Endothelial cell of umbilical vein (primary cell): ENCODE measurements at regions not wholly inside any gene's neighbourhood (a gene's known extent, or its start where the extent isn't known, plus 50 kb on each side); places are given as distances from the start of the nearest gene placed in this dataset.

Experiments used
- BruUV-seq: library from RNA; stranded (reverse); fragments of 400-500 nt; replicated peaks from 2 replicates; lab custom pipeline; 2021; lab: Mats Ljungman, UMichigan
- CTCF ChIA-PET: fragments of 300-600, 350-600 bp; sonication (Branson Sonifier 250); formaldehyde crosslinking; loops from one replicate; lab custom pipeline; 2021; ENCODE audit warnings: antibody characterized with exemption, inconsistent platforms; lab: Charles Lee
- POLR2A ChIA-PET: fragments of 300-600, 350-600 bp; sonication (Branson Sonifier 250); formaldehyde crosslinking; loops from one replicate; lab custom pipeline; 2021; ENCODE audit warnings: antibody characterized with exemption, inconsistent platforms; lab: Charles Lee
- DNase-seq: peaks from one replicate; pipeline ENCODE4 v3.0.0-alpha.2; 2011; ENCODE audit warnings: low read depth, low spot score
- FAIRE-seq: peaks from 2 replicates; lab custom pipeline; 2011; peaks lifted over from hg19 to GRCh38; lab: Jason Lieb, UNC
- H2AFZ ChIP-seq: 2 replicates; pipeline ENCODE4 v1.6.0; 2012; ENCODE audit warnings: low read depth, low read length, control low read depth, inconsistent platforms
- H3K27ac ChIP-seq: 2 replicates; pipeline ENCODE4 v1.5.1; 2011; ENCODE audit warnings: low read depth, mild to moderate bottlenecking, control low read depth, low read length, moderate library complexity; ENCODE audit not compliant: insufficient read depth
- H3K27me3 ChIP-seq, 2 experiments: 2 replicates each; pipeline versions ENCODE4 v1.6.0 to v1.6.1; 2011; ENCODE audit warnings: low read length in 2 of 2, mixed read lengths in 1 of 2; ENCODE audit not compliant: control insufficient read depth in 2 of 2, insufficient read depth in 2 of 2
- H3K36me3 ChIP-seq, 2 experiments: 2 replicates in 1 of 2; 3 replicates in 1 of 2; pipeline ENCODE4 v1.5.1; 2011; ENCODE audit warnings: low read length in 2 of 2, mild to moderate bottlenecking in 1 of 2, moderate library complexity in 1 of 2; ENCODE audit not compliant: control insufficient read depth in 2 of 2, insufficient read depth in 2 of 2; ENCODE audit errors: extremely low read depth in 1 of 2
- H3K4me1 ChIP-seq: 3 replicates; pipeline ENCODE4 v1.5.1; 2011; ENCODE audit warnings: mild to moderate bottlenecking, low read length; ENCODE audit not compliant: control insufficient read depth, insufficient read depth; ENCODE audit errors: extremely low read depth
- H3K4me2 ChIP-seq: 2 replicates; pipeline ENCODE4 v1.6.1; 2011; ENCODE audit warnings: low read length, control low read depth, mixed read lengths; ENCODE audit not compliant: insufficient read depth
- H3K4me3 ChIP-seq, 3 experiments: fragments of 200-600 bp in 1 of 3; sonication (generic), shearing (Covaris generic) in 1 of 3; replicated peaks in 1 of 3; 2 replicates each; pipeline ENCODE4 v1.5.1; 2011 to 2016; ENCODE audit warnings: control low read depth in 3 of 3, low read length in 3 of 3, mild to moderate bottlenecking in 2 of 3, inconsistent platforms in 1 of 3, low read depth in 1 of 3, moderate library complexity in 1 of 3; ENCODE audit not compliant: insufficient read depth in 1 of 3
- H3K79me2 ChIP-seq: 2 replicates; pipeline ENCODE4 v1.6.0; 2012; ENCODE audit warnings: low read length, inconsistent platforms; ENCODE audit not compliant: control insufficient read depth, insufficient read depth
- H3K9ac ChIP-seq: replicated peaks from 2 replicates; pipeline ENCODE3; 2011; ENCODE audit warnings: low read length, control low read depth; ENCODE audit not compliant: insufficient read depth; ENCODE audit errors: extremely low read depth
- H3K9me1 ChIP-seq: replicated peaks from 3 replicates; pipeline ENCODE4 v1.6.0; 2011; ENCODE audit warnings: mild to moderate bottlenecking, low read length; ENCODE audit not compliant: control insufficient read depth, insufficient read depth; ENCODE audit errors: extremely low read depth
- H3K9me3 ChIP-seq: replicated peaks from 2 replicates; pipeline ENCODE4 v1.5.1; 2012; ENCODE audit warnings: low read length, inconsistent platforms; ENCODE audit not compliant: control insufficient read depth, insufficient read depth
- H4K20me1 ChIP-seq: replicated peaks from 2 replicates; pipeline ENCODE3; 2011; ENCODE audit warnings: mild to moderate bottlenecking, low read length; ENCODE audit not compliant: control insufficient read depth, insufficient read depth; ENCODE audit errors: extremely low read depth
- CTCF ChIP-seq, 2 donors: IDR thresholded peaks; 1 replicate in 1 of 2; 2 replicates in 1 of 2; pipeline ENCODE4 v1.5.1; 2011; ENCODE audit warnings: low read length in 2 of 2, mild to moderate bottlenecking in 2 of 2, moderate library complexity in 2 of 2, control low read depth in 1 of 2, inconsistent platforms in 1 of 2, low read depth in 1 of 2; ENCODE audit not compliant: insufficient read depth in 1 of 2; ENCODE audit errors: extremely low read depth in 1 of 2
- EZH2 ChIP-seq: IDR thresholded peaks from 2 replicates; pipeline ENCODE4 v1.6.1; 2012; ENCODE audit warnings: borderline replicate concordance, low read depth, mild to moderate bottlenecking, moderate library complexity, low read length, inconsistent platforms; ENCODE audit not compliant: severe bottlenecking
- FOS ChIP-seq: IDR thresholded peaks from 2 replicates; pipeline ENCODE4 v1.6.1; 2011; ENCODE audit warnings: mild to moderate bottlenecking, low read length, moderate library complexity, borderline replicate concordance; ENCODE audit not compliant: insufficient read depth
- GATA2 ChIP-seq: IDR thresholded peaks from 2 replicates; pipeline ENCODE4 v1.7.0; 2011; ENCODE audit warnings: low read depth, mild to moderate bottlenecking, moderate library complexity, mixed read lengths, low read length; ENCODE audit not compliant: insufficient read length, insufficient read depth
- JUN ChIP-seq: IDR thresholded peaks from 2 replicates; pipeline ENCODE4 v1.6.1; 2011; ENCODE audit warnings: borderline replicate concordance, low read depth; ENCODE audit not compliant: insufficient read length, insufficient read depth
- MAX ChIP-seq: IDR thresholded peaks from 2 replicates; pipeline ENCODE4 v1.6.1; 2011; ENCODE audit not compliant: insufficient read depth, insufficient read length
- MYC ChIP-seq: IDR thresholded peaks from one replicate; pipeline ENCODE4 v1.6.1; 2011; ENCODE audit warnings: mild to moderate bottlenecking, low read depth, low read length
- POLR2A ChIP-seq: IDR thresholded peaks from 2 replicates; pipeline ENCODE4 v1.6.1; 2012; ENCODE audit warnings: low read depth, mild to moderate bottlenecking, control low read depth, low read length
- POLR2AphosphoS5 ChIP-seq: IDR thresholded peaks from 2 replicates; pipeline ENCODE4 v1.6.1; 2012; ENCODE audit warnings: low read depth, mild to moderate bottlenecking, control low read depth, low read length, moderate library complexity; ENCODE audit not compliant: insufficient read depth
- dilution Hi-C: fragments of 300-500 bp; cut with MboI; formaldehyde crosslinking; loops from one replicate; pipeline ENCODE4 v1.15.0; 2019; ENCODE audit warnings: low sequenced_read_pairs; ENCODE audit not compliant: extremely low pct_ligation_motif_present
- intact Hi-C: fragments of 100-400 bp; cut with micrococcal nuclease; formaldehyde crosslinking; loops from one replicate; pipeline ENCODE4 v1.10.0; 2022

- Histone ChIP-seq H3K4me2 (no peak overlapping the region), H3K27ac (no peak overlapping the region), H3K36me3 (no peaks in the 10 kb centered on the region), H2AFZ (no peak overlapping the region), H3K4me3 (no peak overlapping the region), H3K9me1 (no peaks in the 10 kb centered on the region), H3K27me3 (no peaks in the 10 kb centered on the region), H3K9me3 (no peaks in the 10 kb centered on the region), H3K4me1 (no peaks in the 10 kb centered on the region), H3K9ac (no peak overlapping the region), H4K20me1 (no peaks in the 10 kb centered on the region), H3K79me2 (no peaks in the 10 kb centered on the region)
- TF ChIP-seq CTCF (IDR thresholded peaks at IDR 0.05; ENCODE audit: extremely low read depth in 1 of 2, insufficient read depth in 1 of 2, low read depth in 1 of 2, low read length in 2 of 2) = no peak
- no peak for TF ChIP-seq POLR2A
- no peak for TF ChIP-seq MYC
- no peak for TF ChIP-seq MAX
- TF ChIP-seq FOS = no peak
- TF ChIP-seq JUN = no peak
- no peak for TF ChIP-seq EZH2
- TF ChIP-seq GATA2 = no peak
- TF ChIP-seq POLR2AphosphoS5 = no peak
- ChIA-PET CTCF (no interaction called here), POLR2A (no interaction called here)
- no TSS peak for BruUV-seq
- intact Hi-C loops = no loop called here
- DNase-seq = no peak
- FAIRE-seq = no peak
- dilution Hi-C loops = no loop called here
These were observed 1013.7 kb upstream of the MAP3K7 start for GRCh38 chr6:91600561-91600960.
